H9 (cell line): ENCODE measurements at regions not wholly inside any gene's neighbourhood (a gene's known extent, or its start where the extent isn't known, plus 50 kb on each side); places are given as distances from the start of the nearest gene placed in this dataset.

Experiments used
- DNase-seq: peaks from one replicate; pipeline ENCODE4 v3.0.0-alpha.2; 2017
- H2AFZ ChIP-seq: one replicate; pipeline ENCODE4 v1.6.1; 2013; ENCODE audit warnings: mild to moderate bottlenecking, low read length, control low read depth, moderate library complexity
- H2AK5ac ChIP-seq: 2 replicates; pipeline ENCODE4 v1.6.1; 2013; ENCODE audit warnings: low read length, control low read depth, mixed read lengths; ENCODE audit not compliant: insufficient read length
- H2BK120ac ChIP-seq: one replicate; pipeline ENCODE4 v1.6.1; 2013; ENCODE audit warnings: low read depth, mild to moderate bottlenecking, low read length, control low read depth, inconsistent platforms; ENCODE audit not compliant: poor library complexity, severe bottlenecking
- H2BK12ac ChIP-seq: 2 replicates; pipeline ENCODE4 v1.6.1; 2013; ENCODE audit warnings: low read length, control low read depth, mixed read lengths, low read depth; ENCODE audit not compliant: insufficient read length
- H2BK15ac ChIP-seq: 2 replicates; pipeline ENCODE4 v1.6.1; 2013; ENCODE audit warnings: low read depth, low read length, control low read depth
- H2BK20ac ChIP-seq: one replicate; pipeline ENCODE4 v1.6.1; 2013; ENCODE audit warnings: low read depth, mild to moderate bottlenecking, low read length, control low read depth, inconsistent platforms; ENCODE audit not compliant: poor library complexity, severe bottlenecking
- H2BK5ac ChIP-seq: 2 replicates; pipeline ENCODE4 v1.6.1; 2013; ENCODE audit warnings: low read length, control low read depth, mixed read lengths; ENCODE audit not compliant: insufficient read length
- H3K14ac ChIP-seq: 2 replicates; pipeline ENCODE4 v1.6.1; 2013; ENCODE audit warnings: low read length, control low read depth; ENCODE audit not compliant: insufficient read depth
- H3K18ac ChIP-seq: 2 replicates; pipeline ENCODE4 v1.6.1; 2013; ENCODE audit warnings: low read depth, mild to moderate bottlenecking, mixed read lengths, low read length, control low read depth; ENCODE audit not compliant: insufficient read length
- H3K23ac ChIP-seq: 2 replicates; pipeline ENCODE4 v1.6.1; 2013; ENCODE audit warnings: low read length, control low read depth, mixed read lengths, low read depth; ENCODE audit not compliant: insufficient read length
- H3K23me2 ChIP-seq: 2 replicates; pipeline ENCODE4 v1.6.1; 2013; ENCODE audit warnings: low read depth, mild to moderate bottlenecking, mixed read lengths, low read length, control low read depth; ENCODE audit not compliant: insufficient read length, poor library complexity, severe bottlenecking
- H3K27ac ChIP-seq: 2 replicates; pipeline ENCODE4 v1.5.1; 2013; ENCODE audit warnings: low read length, control low read depth, mixed read lengths, low read depth; ENCODE audit not compliant: insufficient read length
- H3K27me3 ChIP-seq: 2 replicates; pipeline ENCODE4 v1.6.1; 2013; ENCODE audit warnings: low read length, control low read depth, inconsistent platforms; ENCODE audit not compliant: insufficient read depth
- H3K4ac ChIP-seq: 2 replicates; pipeline ENCODE4 v1.6.1; 2013; ENCODE audit warnings: low read depth, mild to moderate bottlenecking, control low read depth, inconsistent platforms, low read length, moderate library complexity
- H3K4me1 ChIP-seq: 2 replicates; pipeline ENCODE4 v1.6.1; 2013; ENCODE audit warnings: low read length, control low read depth, inconsistent platforms; ENCODE audit not compliant: insufficient read depth
- H3K4me2 ChIP-seq: 2 replicates; pipeline ENCODE4 v1.6.1; 2013; ENCODE audit warnings: low read length, control low read depth, mixed read lengths; ENCODE audit not compliant: insufficient read length, insufficient read depth
- H3K56ac ChIP-seq: 2 replicates; pipeline ENCODE4 v1.6.1; 2013; ENCODE audit warnings: low read depth, mild to moderate bottlenecking, mixed read lengths, low read length, control low read depth; ENCODE audit not compliant: insufficient read length
- H3K79me1 ChIP-seq: 2 replicates; pipeline ENCODE4 v1.6.1; 2013; ENCODE audit warnings: low read depth, mild to moderate bottlenecking, moderate library complexity, low read length, control low read depth, inconsistent platforms; ENCODE audit not compliant: insufficient read depth, poor library complexity, severe bottlenecking
- H3K79me2 ChIP-seq: 2 replicates; pipeline ENCODE4 v1.6.1; 2013; ENCODE audit warnings: low read length, control low read depth, inconsistent platforms; ENCODE audit not compliant: insufficient read depth
- H3K9ac ChIP-seq: 2 replicates; pipeline ENCODE4 v1.6.1; 2013; ENCODE audit warnings: low read length, control low read depth, mixed read lengths; ENCODE audit not compliant: insufficient read length; ENCODE audit errors: extremely low read depth
- H3K9me3 ChIP-seq: one replicate; pipeline ENCODE4 v1.6.1; 2013; ENCODE audit warnings: low read depth, low read length, inconsistent platforms; ENCODE audit not compliant: control insufficient read depth
- H3T11ph ChIP-seq: one replicate; pipeline ENCODE4 v1.6.1; 2013; ENCODE audit warnings: mild to moderate bottlenecking, low read length, control low read depth, inconsistent platforms
- H4K20me1 ChIP-seq: one replicate; pipeline ENCODE4 v1.6.1; 2013; ENCODE audit not compliant: control insufficient read depth, insufficient read length, insufficient read depth
- H4K5ac ChIP-seq: 2 replicates; pipeline ENCODE4 v1.6.1; 2013; ENCODE audit warnings: low read depth, mild to moderate bottlenecking, mixed read lengths, low read length, control low read depth; ENCODE audit not compliant: insufficient read length
- H4K8ac ChIP-seq: replicated peaks from 2 replicates; pipeline ENCODE4 v1.6.1; 2013; ENCODE audit warnings: low read length, control low read depth, mixed read lengths, low read depth; ENCODE audit not compliant: insufficient read length
- H4K91ac ChIP-seq: 2 replicates; pipeline ENCODE4 v1.6.1; 2013; ENCODE audit warnings: low read depth, mild to moderate bottlenecking, moderate library complexity, mixed read lengths, low read length, control low read depth; ENCODE audit not compliant: insufficient read length
- H3K27ac Mint-ChIP-seq, 3 experiments: 2 replicates in 2 of 3; 3 replicates in 1 of 3; pipeline ENCODE4 v1.8.0; 2020 to 2021; ENCODE audit warnings: mixed read lengths in 3 of 3, mild to moderate bottlenecking in 1 of 3, moderate library complexity in 1 of 3
- H3K27me3 Mint-ChIP-seq: 2 replicates; pipeline ENCODE4 v1.8.0; 2021; ENCODE audit warnings: low read depth, mild to moderate bottlenecking, moderate library complexity, mixed read lengths
- H3K36me3 Mint-ChIP-seq, 3 experiments: 2 replicates in 2 of 3; 3 replicates in 1 of 3; pipeline ENCODE4 v1.8.0; 2020 to 2021; ENCODE audit warnings: low read depth in 3 of 3, mixed read lengths in 3 of 3; ENCODE audit not compliant: insufficient read depth in 1 of 3
- H3K4me1 Mint-ChIP-seq, 2 experiments: 2 replicates each; pipeline ENCODE4 v1.8.0; 2020; ENCODE audit warnings: mixed read lengths in 2 of 2
- H3K4me3 Mint-ChIP-seq, 2 experiments: 2 replicates in 1 of 2; 3 replicates in 1 of 2; pipeline ENCODE4 v1.8.0; 2020 to 2021; ENCODE audit warnings: mild to moderate bottlenecking in 2 of 2, mixed read lengths in 2 of 2, moderate library complexity in 1 of 2
- H3K9me3 Mint-ChIP-seq, 2 experiments: 2 replicates in 1 of 2; 3 replicates in 1 of 2; pipeline ENCODE4 v1.8.0; 2020; ENCODE audit warnings: mild to moderate bottlenecking in 2 of 2, mixed read lengths in 2 of 2, moderate library complexity in 1 of 2
- WGBS: extraction: QIAGEN DNeasy Blood & Tissue Kit; methylation state at CpG from one replicate; pipeline ENCODE4 v1.1.7; 2013; ENCODE audit warnings: missing lambda C conversion rate, low lambda C conversion rate, mixed read lengths; ENCODE audit not compliant: insufficient read length; ENCODE audit errors: extremely low coverage; 5-methylcytosine and 5-hydroxymethylcytosine counted together
- TF ChIP-seq, protein P1 (sequence below): fragments of 200-600 bp; sonication (generic); conservative IDR thresholded peaks from 3 replicates; pipeline ENCODE4 v1.8.0; 2021; ENCODE audit warnings: antibody characterized with exemption, mild to moderate bottlenecking

DNA sequence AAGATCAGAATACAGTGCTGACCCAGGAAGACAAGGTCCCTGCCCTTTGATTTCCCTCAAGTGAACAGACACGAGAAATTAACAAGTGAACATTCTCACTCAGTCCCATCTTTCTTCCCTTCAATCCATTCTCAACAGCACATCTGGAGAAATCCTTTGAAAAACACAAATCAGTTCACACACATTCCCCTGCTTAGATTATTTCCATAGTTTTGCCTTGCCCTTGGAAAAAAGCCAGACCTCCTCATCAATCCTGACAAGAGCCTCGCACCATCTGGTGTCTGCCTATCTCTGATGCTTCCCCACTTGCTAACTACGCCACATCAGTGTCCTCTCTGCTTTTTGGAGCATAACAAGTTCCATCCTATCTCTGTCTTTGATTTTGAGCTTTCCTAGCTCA lies 94.4 kb upstream of the KIAA1217 start:
- Histone ChIP-seq H3K23me2 (no peaks in the 10 kb centered on the region), H3K9me3 (no peaks in the 10 kb centered on the region), H3K56ac (no peak overlapping the region), H2BK20ac (no peak overlapping the region), H3K14ac (no peak overlapping the region), H3K9ac (no peak overlapping the region), H3K27me3 (no peaks in the 10 kb centered on the region), H3K79me1 (no peaks in the 10 kb centered on the region), H3K23ac (no peak overlapping the region), H3K18ac (no peak overlapping the region), H4K91ac (no peak overlapping the region), H2BK15ac (no peak overlapping the region), H4K8ac (no peak overlapping the region), H2AFZ (no peak overlapping the region), H3K79me2 (no peaks in the 10 kb centered on the region), H3K4me1 (no peaks in the 10 kb centered on the region; the same call in 1 of the 2 replicates), H4K5ac (no peak overlapping the region), H4K20me1 (no peaks in the 10 kb centered on the region), H2BK120ac (no peak overlapping the region), H3T11ph (no peak overlapping the region), H2BK5ac (no peak overlapping the region), H3K4me2 (no peak overlapping the region), H2AK5ac (no peak overlapping the region), H3K27ac (no peak overlapping the region), H3K4ac (no peak overlapping the region), H2BK12ac (no peak overlapping the region)
- Mint-ChIP-seq H3K4me3 (no peak overlapping the region), H3K27me3 (no peaks in the 10 kb centered on the region), H3K27ac (no peak overlapping the region), H3K9me3 (no peaks in the 10 kb centered on the region; a peak in 2 of 5 replicates), H3K4me1 (peaks cover 16 to 20% of the 10 kb centered on the region in 2 experiments), H3K36me3 (no peaks in the 10 kb centered on the region)
- TF ChIP-seq, protein P1, sequence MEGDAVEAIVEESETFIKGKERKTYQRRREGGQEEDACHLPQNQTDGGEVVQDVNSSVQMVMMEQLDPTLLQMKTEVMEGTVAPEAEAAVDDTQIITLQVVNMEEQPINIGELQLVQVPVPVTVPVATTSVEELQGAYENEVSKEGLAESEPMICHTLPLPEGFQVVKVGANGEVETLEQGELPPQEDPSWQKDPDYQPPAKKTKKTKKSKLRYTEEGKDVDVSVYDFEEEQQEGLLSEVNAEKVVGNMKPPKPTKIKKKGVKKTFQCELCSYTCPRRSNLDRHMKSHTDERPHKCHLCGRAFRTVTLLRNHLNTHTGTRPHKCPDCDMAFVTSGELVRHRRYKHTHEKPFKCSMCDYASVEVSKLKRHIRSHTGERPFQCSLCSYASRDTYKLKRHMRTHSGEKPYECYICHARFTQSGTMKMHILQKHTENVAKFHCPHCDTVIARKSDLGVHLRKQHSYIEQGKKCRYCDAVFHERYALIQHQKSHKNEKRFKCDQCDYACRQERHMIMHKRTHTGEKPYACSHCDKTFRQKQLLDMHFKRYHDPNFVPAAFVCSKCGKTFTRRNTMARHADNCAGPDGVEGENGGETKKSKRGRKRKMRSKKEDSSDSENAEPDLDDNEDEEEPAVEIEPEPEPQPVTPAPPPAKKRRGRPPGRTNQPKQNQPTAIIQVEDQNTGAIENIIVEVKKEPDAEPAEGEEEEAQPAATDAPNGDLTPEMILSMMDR = no peak
- WGBS = no CpG with 5 or more reads among the region's 3 CpGs
- no peak for DNase-seq
